ENCODE measurements at regions not wholly inside any gene's neighbourhood (a gene's known extent, or its start where the extent isn't known, plus 50 kb on each side); places are given as distances from the start of the nearest gene placed in this dataset.

DNA sequence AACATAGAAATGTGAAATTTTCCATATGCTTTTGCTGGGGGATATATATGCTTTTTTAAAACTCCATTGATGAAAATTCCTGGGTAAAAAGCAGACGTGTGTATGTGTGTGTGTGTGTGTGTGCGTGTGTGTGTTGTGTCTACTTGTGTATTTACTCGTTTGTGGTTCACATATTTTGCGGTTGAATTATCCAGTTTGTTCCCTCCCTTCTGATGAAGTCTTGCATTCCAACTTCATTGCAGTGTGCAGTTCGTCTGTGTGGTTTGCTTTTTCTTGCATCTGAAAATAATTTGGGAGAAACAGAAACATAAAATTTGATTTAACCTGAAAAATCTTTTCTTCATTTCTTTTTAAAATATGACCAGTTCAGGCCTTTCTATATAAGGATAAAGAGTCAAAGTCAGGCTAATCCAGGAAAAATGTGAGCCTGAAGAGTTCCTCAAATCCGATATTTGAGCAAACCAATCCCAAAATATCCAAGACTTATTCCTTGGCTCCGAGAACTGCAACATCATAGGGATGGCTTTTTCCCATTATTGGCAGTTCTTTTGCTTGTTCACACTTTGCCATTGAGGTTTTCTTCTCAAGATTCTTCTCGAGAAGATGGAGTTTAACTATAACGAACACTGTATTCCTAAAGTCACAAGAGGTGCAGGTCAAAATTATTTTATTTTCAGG is 202.2 kb upstream of the CCN2 start (continued):
- TF ChIP-seq SREBF2 (IDR thresholded peaks at IDR 0.05; ENCODE audit: low read length) (no peak), ETV6 (conservative IDR thresholded peaks at IDR 0.05 in 1 of 2, IDR thresholded peaks at IDR 0.05 in 1 of 2; ENCODE audit: borderline replicate concordance in 1 of 2, low read depth in 1 of 2) (no peak), FOXK2 (IDR thresholded peaks at IDR 0.05) (no peak), KLF5 (IDR thresholded peaks at IDR 0.05; ENCODE audit: partially characterized antibody) (no peak), TCF12 (IDR thresholded peaks at IDR 0.05; ENCODE audit: low read depth, low read length) (no peak)

DNA sequence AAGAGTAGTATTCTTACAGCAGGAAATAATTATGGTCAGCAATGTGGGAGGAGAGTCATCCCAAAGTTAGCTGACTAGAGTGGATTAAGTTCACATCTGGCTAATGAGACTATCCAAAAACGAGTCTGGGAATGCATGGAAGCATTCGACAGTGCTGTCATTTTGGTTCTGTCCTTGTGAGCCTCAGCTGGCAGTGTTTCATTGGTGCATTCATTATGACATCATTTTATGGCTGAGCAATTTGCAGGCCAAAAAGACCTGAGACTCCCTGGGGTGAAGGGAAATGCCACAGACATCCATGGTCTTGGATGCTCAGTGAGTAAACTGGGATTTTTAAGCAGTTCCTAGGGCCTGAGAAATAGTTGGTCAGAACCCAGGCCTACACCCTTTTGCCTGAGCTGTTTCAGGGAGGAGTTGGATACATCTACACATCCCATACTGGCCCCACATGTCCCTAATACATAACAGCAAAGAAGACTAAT is 196.4 kb upstream of the CCN2 start:
- ChIA-PET RAD21 (ENCODE audit: unreplicated experiment) (no interaction called here), SMC1A (ENCODE audit: uncharacterized antibody, unreplicated experiment) (no interaction called here), CTCF (interaction anchor here (0.6 kb wide), 1 partner anchor 1485 kb away, joined by 4 read pairs; no protein-coding TSS in a partner anchor), POLR2A (no interaction called here)
- no peak for ATAC-seq
- no peaks in the 10 kb centered on the region for H4K20me1 ChIP-seq (ENCODE audit: control insufficient read depth, insufficient read depth)
- no peaks in the 10 kb centered on the region for H3K36me3 ChIP-seq (ENCODE audit: control insufficient read depth in 2 of 2, insufficient read depth in 2 of 2, low read length in 1 of 2)
- no peak overlapping the region for H2AFZ ChIP-seq (ENCODE audit: control insufficient read depth, low read depth, low read length)
- no peak for FAIRE-seq
- no peak overlapping the region for H3K4me3 ChIP-seq
- intact Hi-C loops (cut with micrococcal nuclease; ENCODE audit: unreplicated experiment): no loop called here
- no peak overlapping the region for H3K27ac ChIP-seq (ENCODE audit: control insufficient read depth, insufficient read depth)
- in situ Hi-C loops (cut with MboI): no loop called here
- H3K9me3 ChIP-seq (replicated peaks; ENCODE audit: control insufficient read depth, insufficient read depth, low read length): no peaks in the 10 kb centered on the region
- DNase-seq (ENCODE audit: low read depth, low spot score): no peak
- H3K4me1 ChIP-seq (ENCODE audit: control insufficient read depth, insufficient read depth, low read length): no peaks in the 10 kb centered on the region
- H3K4me2 ChIP-seq (ENCODE audit: control insufficient read depth, insufficient read depth): no peak overlapping the region
- no TSS peak for BruUV-seq (replicated peaks)
- TF ChIP-seq YY1 (IDR thresholded peaks at IDR 0.05; ENCODE audit: low read depth, low read length) (no peak), BACH1 (IDR thresholded peaks at IDR 0.05; ENCODE audit: borderline replicate concordance) (no peak), PAX5 (IDR thresholded peaks at IDR 0.05; ENCODE audit: borderline replicate concordance, low read depth, low read length) (no peak), IRF4 (IDR thresholded peaks at IDR 0.05; ENCODE audit: low read depth, low read length) (no peak), CHD1 (IDR thresholded peaks at IDR 0.05; ENCODE audit: low read depth, low read length) (no peak), SMAD1 (IDR thresholded peaks at IDR 0.05; ENCODE audit: low read depth, partially characterized antibody) (no peak), CHD4 (IDR thresholded peaks at IDR 0.05) (no peak), YBX1 (IDR thresholded peaks at IDR 0.05) (no peak), LARP7 (IDR thresholded peaks at IDR 0.05) (no peak), FOS (IDR thresholded peaks at IDR 0.05; ENCODE audit: borderline replicate concordance, extremely low read depth, insufficient read length) (no peak), JUNB (IDR thresholded peaks at IDR 0.05) (no peak)
- TF ChIP-seq, protein P1, sequence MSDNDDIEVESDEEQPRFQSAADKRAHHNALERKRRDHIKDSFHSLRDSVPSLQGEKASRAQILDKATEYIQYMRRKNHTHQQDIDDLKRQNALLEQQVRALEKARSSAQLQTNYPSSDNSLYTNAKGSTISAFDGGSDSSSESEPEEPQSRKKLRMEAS (IDR thresholded peaks at IDR 0.05; ENCODE audit: low read depth, low read length): no peak
- no peaks in the 10 kb centered on the region for H3K27me3 ChIP-seq (replicated peaks in 1 of 2; ENCODE audit: control insufficient read depth in 2 of 2, insufficient read depth in 2 of 2, low read length in 1 of 2)
- H3K79me2 ChIP-seq (ENCODE audit: control insufficient read depth, insufficient read depth, low read length): no peaks in the 10 kb centered on the region
- 0% methylated on average over 2 of the region's 2 CpGs for WGBS (ENCODE audit: insufficient coverage, insufficient replicate concordance, low lambda C conversion rate, missing lambda C conversion rate)
- H3K9ac ChIP-seq (ENCODE audit: control insufficient read depth, insufficient read depth, low read length): no peak overlapping the region

Measured in GM12878 (cell line).